Uterus (tissue), 2 donors: ENCODE measurements at regions not wholly inside any gene's neighbourhood (a gene's known extent, or its start where the extent isn't known, plus 50 kb on each side); places are given as distances from the start of the nearest gene placed in this dataset.
"Not testable (repeated sequence)": the region's sequence is repeated elsewhere in the genome, so short reads cannot be mapped to it uniquely, and the experiment has no call there.

Experiments used
- CTCF ChIP-seq, 4 experiments: fragments of 200-600 bp in 2 of 4; fragments of 450-650 bp in 2 of 4; sonication (generic) in 2 of 4; IDR thresholded peaks; one replicate each; pipeline ENCODE4 v1.5.1; 2016 to 2019; ENCODE audit warnings: antibody characterized with exemption in 4 of 4, mild to moderate bottlenecking in 2 of 4, moderate library complexity in 1 of 4
- POLR2A ChIP-seq, 2 donors: fragments of 450-650 bp; IDR thresholded peaks; one replicate each; pipeline ENCODE4 v1.6.1; 2016; ENCODE audit warnings: antibody characterized with exemption in 2 of 2, mild to moderate bottlenecking in 1 of 2, moderate library complexity in 1 of 2

GRCh38 chr12:8399496-8400034, 56.2 kb upstream of the CLEC6A start:
- TF ChIP-seq POLR2A, CTCF (IDR thresholded peaks at IDR 0.05): not testable (repeated sequence)
